ENCODE measurements at regions not wholly inside any gene's neighbourhood (a gene's known extent, or its start where the extent isn't known, plus 50 kb on each side); places are given as distances from the start of the nearest gene placed in this dataset.

DNA sequence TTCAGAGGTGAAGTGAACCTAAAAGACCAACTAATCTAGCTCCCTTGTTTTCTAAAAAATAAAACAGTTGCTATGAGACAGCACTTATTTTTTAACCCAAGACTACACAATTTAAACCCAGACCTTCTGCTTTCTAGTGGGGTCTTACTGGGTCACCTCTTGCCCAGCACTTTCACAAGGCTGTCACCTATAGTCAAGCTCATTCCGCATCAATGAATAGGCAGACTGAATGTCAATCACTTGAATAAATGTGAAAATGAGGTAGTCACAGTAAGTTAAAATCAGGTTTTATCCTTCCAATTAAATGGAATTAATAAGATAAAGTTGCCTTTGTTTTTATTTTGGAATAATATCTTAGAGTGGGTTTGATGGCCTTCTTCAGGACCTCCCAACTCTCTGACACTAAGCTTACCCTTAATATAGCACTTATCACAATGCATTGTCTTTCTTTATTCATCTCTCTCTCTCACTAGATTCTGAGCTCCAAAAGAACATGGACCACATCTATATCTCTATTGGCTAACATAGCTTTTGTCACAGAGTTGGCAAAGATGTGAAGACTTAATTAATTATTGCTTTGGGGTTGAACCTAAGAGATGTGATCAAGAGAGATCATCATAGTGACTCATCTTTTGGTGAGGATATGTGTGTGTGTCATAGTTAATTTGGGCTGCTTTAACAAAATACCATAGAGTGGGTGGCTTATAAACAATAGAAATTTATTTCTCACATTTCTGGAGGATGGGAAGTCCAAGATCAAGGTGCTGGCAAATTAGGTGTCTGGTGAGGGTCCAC lies 248.7 kb upstream of the DAB1 start:
- H3K4me1 Mint-ChIP-seq = no peaks in the 10 kb centered on the region
- no peaks in the 10 kb centered on the region for H3K36me3 Mint-ChIP-seq
- no peak for DNase-seq
- no peak overlapping the region for H3K4me3 Mint-ChIP-seq
- peaks cover 8% of the 10 kb centered on the region for H3K27me3 Mint-ChIP-seq
- H3K9me3 Mint-ChIP-seq = no peaks in the 10 kb centered on the region
- H3K27ac Mint-ChIP-seq = no peak overlapping the region

DNA sequence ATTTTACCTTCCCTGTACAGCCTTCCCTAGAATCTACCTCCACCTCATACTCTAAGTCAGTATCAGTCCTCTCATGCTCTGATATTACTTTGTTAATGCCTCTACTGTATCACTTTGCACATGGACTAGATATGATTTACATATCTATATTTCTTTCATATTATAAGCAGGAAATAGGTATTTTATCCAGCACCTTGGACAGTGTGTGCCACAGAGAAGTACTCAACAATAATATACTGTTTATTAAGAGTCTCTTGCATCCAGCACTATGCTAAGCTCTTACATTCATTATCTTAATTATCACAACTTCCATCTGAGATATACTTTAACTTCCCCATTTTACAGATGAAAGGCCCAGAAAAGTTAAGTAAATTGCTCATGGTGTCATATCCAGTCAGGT lies 247.9 kb upstream of the DAB1 start:
- Mint-ChIP-seq H3K36me3 (no peaks in the 10 kb centered on the region), H3K27me3 (peaks cover 9% of the 10 kb centered on the region), H3K27ac (no peak overlapping the region), H3K4me1 (no peaks in the 10 kb centered on the region), H3K9me3 (no peaks in the 10 kb centered on the region), H3K4me3 (no peak overlapping the region)
- no peak for DNase-seq

DNA sequence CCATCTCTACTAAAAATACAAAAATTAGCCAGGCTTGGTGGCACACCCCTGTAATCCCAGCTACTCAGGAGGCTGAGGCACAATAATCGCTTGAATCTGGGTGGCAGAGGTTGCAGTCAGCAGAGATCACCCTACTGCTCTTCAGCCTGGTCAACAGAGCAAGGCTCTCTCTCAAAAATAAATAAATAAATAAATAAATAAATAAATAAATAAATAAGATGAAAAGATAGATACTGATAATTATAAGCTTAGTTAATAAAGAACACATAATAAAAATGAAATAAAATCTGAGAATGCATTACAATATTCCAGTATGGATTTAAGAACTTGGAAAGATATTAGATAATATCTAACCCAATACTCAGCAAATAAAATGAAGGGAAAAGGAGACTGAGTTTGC lies 235.9 kb upstream of the DAB1 start:
- Mint-ChIP-seq H3K36me3 (no peaks in the 10 kb centered on the region), H3K27me3 (no peaks in the 10 kb centered on the region), H3K4me3 (no peak overlapping the region), H3K4me1 (no peaks in the 10 kb centered on the region), H3K27ac (no peak overlapping the region), H3K9me3 (no peaks in the 10 kb centered on the region)
- DNase-seq = no peak

DNA sequence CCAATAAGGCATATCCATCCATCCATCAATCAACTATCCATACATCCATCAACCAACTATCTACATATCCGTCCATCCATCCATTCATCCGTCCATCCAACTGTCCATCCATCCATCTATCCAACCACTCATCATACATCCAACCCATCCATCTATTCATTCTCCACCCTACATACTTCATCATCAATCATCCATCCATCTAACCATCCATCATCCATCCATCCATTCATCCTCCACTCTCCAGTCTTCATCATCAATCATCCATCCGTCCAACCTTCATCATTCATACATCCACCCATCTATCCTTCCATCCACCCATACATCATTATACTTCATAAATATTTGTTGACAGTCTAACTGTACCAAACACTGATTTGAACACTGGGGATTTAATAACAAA lies 231.3 kb upstream of the DAB1 start:
- no peak for DNase-seq
- H3K4me1 Mint-ChIP-seq = no peaks in the 10 kb centered on the region
- no peak overlapping the region for H3K27ac Mint-ChIP-seq
- H3K27me3 Mint-ChIP-seq = no peaks in the 10 kb centered on the region
- H3K4me3 Mint-ChIP-seq = no peak overlapping the region
- no peaks in the 10 kb centered on the region for H3K36me3 Mint-ChIP-seq
- H3K9me3 Mint-ChIP-seq = no peaks in the 10 kb centered on the region

DNA sequence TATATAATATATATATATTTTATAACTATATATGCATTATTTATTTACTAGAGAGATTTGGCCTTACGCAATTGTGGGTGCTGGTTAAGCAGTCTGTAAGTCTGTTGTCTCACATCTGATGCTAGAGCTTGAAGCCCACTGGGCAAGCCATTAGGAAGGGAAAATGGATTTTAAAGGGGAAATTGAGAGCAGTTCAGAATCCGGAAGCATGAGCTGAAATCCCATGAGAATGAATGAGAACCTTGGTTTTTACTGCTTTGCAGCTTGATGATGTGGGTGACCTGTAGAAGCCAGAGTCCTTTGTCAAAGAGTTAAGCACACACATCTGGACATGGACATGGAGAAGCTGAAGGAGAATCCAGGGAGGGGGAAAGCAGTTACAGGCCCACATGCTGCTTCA lies 220.8 kb upstream of the DAB1 start:
- H3K9me3 Mint-ChIP-seq = no peaks in the 10 kb centered on the region
- H3K27me3 Mint-ChIP-seq = peaks cover 12% of the 10 kb centered on the region
- H3K36me3 Mint-ChIP-seq = no peaks in the 10 kb centered on the region
- DNase-seq = no peak
- no peaks in the 10 kb centered on the region for H3K4me1 Mint-ChIP-seq
- no peak overlapping the region for H3K27ac Mint-ChIP-seq
- H3K4me3 Mint-ChIP-seq = no peak overlapping the region

DNA sequence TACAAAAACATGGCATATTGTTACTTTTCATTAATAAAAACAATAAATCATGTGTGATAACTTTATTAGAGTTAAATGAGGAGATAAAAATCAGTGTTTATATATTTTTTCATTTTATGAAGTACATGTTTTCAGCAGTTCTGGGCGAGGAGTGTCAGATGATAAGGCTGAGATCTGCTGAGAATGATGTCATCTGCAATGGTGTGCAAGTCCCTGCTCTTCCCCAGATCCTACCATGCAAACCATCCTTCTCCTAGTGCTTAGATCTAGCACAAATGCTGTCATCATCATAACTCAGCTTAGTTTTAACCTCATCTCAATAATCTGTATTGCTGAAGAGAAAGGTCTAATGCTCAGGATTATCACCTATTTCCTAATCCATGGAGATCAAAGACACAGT lies 214.4 kb upstream of the DAB1 start:
- H3K27ac Mint-ChIP-seq = no peak overlapping the region
- no peak overlapping the region for H3K4me3 Mint-ChIP-seq
- no peak for DNase-seq
- no peaks in the 10 kb centered on the region for H3K9me3 Mint-ChIP-seq
- no peaks in the 10 kb centered on the region for H3K4me1 Mint-ChIP-seq
- H3K27me3 Mint-ChIP-seq = peaks cover 17% of the 10 kb centered on the region
- no peaks in the 10 kb centered on the region for H3K36me3 Mint-ChIP-seq

DNA sequence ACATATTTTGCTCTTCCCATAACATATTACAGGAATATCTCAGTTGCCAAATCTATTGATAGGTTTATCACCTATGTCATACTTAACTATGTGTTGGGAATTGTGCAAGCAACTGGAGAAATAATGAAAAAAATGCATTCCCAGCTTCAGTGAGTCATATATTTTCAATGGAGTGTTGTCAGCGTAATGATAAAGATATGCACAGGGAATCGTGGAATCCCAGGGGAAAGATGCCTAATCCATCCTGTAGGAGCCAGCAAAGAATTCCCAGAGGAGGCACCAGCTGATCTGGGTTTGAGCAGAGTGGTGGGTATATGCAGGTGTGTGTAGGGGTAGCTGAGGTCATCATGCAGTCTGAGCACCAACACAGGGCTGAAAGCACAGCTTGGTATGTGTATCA lies 213.3 kb upstream of the DAB1 start:
- DNase-seq = no peak
- H3K4me1 Mint-ChIP-seq = no peaks in the 10 kb centered on the region
- H3K9me3 Mint-ChIP-seq = no peaks in the 10 kb centered on the region
- no peaks in the 10 kb centered on the region for H3K36me3 Mint-ChIP-seq
- H3K27me3 Mint-ChIP-seq = peaks cover 24% of the 10 kb centered on the region
- no peak overlapping the region for H3K4me3 Mint-ChIP-seq
- H3K27ac Mint-ChIP-seq = no peak overlapping the region

DNA sequence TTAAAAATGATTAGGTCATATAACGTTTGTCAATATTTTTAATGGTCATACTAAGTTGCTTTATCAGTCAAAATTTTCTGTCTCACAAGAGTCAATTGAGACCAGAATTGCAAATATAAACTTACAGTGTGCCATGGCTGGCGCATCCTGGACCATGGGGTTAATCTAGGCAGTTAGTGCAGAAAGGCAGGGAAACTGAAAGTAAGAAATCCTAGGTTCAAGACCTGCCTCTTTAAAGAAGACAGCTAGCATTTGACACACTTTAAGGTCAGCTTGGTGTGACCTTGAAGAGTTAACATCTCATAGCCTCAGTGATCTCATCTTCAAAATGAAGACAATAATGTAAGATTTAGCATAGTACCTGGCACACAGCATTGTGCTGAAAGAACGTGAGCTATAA lies 210.0 kb upstream of the DAB1 start:
- Mint-ChIP-seq H3K4me1 (no peaks in the 10 kb centered on the region), H3K27ac (no peak overlapping the region), H3K36me3 (no peaks in the 10 kb centered on the region), H3K27me3 (peaks cover 15% of the 10 kb centered on the region), H3K4me3 (no peak overlapping the region), H3K9me3 (no peaks in the 10 kb centered on the region)
- DNase-seq = no peak

DNA sequence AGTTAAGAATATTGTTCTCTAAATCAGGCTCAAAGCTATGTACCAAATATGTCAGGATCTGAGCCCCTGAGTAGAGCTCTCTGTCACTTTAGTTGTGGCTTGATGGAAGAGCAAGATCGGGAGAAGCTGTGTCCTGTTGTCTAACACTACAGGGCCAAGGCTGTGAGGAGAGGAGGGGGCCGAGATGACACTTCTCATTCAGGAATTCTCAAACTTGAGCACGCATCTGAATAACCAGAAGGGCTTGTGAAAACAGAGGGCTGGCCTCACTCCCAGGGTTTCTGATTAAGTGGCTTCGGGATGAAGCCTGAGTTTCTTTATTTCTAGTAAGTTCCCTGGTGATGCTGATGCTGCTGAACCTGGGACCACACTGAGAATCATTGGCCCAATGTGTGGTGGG lies 209.2 kb upstream of the DAB1 start:
- Mint-ChIP-seq H3K27me3 (peaks cover 10% of the 10 kb centered on the region), H3K27ac (no peak overlapping the region), H3K36me3 (no peaks in the 10 kb centered on the region), H3K4me3 (no peak overlapping the region), H3K9me3 (no peaks in the 10 kb centered on the region), H3K4me1 (no peaks in the 10 kb centered on the region)
- DNase-seq = no peak

DNA sequence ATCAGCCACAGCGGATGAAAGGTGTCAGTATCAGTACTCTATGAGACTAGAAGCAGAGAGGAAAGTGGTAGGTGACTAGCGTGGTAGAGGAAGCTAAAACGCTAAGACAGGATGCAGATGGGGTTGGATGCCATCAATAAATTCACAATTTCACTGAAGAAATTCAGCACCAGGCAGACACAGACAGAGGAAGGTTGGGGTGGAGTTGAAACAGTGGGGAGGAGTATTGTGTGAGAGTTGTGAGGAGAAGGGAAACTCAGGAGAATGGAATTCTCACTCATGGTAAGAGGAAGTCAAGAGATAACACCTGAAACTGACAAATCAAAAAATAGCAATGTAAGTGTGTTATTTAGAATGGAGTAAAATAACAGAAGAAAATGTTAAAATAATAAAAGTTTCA lies 208.5 kb upstream of the DAB1 start:
- no peak for DNase-seq
- Mint-ChIP-seq H3K27me3 (peaks cover 8% of the 10 kb centered on the region), H3K4me3 (no peak overlapping the region), H3K36me3 (no peaks in the 10 kb centered on the region), H3K4me1 (no peaks in the 10 kb centered on the region), H3K9me3 (no peaks in the 10 kb centered on the region), H3K27ac (no peak overlapping the region)

DNA sequence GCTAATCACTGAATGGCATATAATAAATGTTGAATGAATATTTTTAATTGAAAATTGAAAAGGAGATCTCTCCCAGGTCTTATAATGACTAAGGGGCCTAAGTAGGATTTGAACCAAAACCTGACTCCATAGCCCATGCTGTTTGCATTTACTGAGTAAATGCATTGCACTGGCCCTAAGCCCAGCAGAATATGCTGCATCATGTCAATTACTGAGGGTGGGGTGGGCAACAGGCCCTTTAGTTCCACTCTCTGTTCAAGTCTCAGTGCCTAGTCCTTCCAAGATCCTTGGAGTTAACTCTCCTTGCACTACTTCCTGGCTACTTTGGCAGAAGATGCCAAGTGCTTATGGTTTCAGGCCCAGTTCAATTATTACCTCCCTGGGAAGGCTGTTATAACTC lies 203.8 kb upstream of the DAB1 start:
- no peak overlapping the region for H3K4me3 Mint-ChIP-seq
- peaks cover 3% of the 10 kb centered on the region for H3K27me3 Mint-ChIP-seq
- no peaks in the 10 kb centered on the region for H3K9me3 Mint-ChIP-seq
- H3K27ac Mint-ChIP-seq = no peak overlapping the region
- H3K36me3 Mint-ChIP-seq = no peaks in the 10 kb centered on the region
- no peaks in the 10 kb centered on the region for H3K4me1 Mint-ChIP-seq
- no peak for DNase-seq

DNA sequence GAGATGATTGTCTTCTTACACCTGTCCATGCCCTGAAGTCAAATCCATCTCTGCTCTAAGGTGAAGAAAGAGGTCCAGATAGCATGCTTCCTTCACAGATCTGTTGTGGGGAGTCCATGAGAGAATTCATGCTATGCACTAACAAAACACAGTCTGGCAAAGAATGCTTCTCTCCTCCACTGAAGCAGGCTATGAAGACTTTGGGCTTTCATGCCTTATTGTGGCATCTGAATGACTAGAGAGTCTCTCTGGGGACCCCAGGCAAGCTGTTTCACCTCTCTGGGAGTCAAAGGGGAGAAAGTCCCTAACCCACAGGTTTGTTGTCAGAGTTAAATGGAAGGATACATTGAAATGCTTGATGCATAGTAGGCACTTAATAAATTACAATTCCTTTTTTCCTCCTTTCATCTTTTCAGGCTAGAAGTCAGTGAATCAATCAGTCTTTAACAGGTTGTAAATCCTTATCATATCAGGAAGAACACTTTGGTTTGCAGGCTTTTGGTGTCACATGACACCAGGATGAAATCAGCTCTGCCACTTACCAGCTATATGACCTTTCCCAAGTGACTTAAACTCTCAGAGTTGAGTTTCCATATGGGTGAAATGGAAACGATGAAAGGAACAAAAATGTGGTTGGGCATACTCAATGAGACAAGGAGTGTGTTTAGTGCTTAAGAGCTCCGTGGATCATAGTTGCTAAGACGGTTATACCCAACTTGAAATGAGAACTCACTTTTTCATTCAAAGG lies 200.1 kb upstream of the DAB1 start:
- Mint-ChIP-seq H3K9me3 (no peaks in the 10 kb centered on the region), H3K4me3 (no peak overlapping the region), H3K4me1 (no peaks in the 10 kb centered on the region), H3K27ac (no peak overlapping the region), H3K36me3 (no peaks in the 10 kb centered on the region), H3K27me3 (no peaks in the 10 kb centered on the region)
- no peak for DNase-seq

DNA sequence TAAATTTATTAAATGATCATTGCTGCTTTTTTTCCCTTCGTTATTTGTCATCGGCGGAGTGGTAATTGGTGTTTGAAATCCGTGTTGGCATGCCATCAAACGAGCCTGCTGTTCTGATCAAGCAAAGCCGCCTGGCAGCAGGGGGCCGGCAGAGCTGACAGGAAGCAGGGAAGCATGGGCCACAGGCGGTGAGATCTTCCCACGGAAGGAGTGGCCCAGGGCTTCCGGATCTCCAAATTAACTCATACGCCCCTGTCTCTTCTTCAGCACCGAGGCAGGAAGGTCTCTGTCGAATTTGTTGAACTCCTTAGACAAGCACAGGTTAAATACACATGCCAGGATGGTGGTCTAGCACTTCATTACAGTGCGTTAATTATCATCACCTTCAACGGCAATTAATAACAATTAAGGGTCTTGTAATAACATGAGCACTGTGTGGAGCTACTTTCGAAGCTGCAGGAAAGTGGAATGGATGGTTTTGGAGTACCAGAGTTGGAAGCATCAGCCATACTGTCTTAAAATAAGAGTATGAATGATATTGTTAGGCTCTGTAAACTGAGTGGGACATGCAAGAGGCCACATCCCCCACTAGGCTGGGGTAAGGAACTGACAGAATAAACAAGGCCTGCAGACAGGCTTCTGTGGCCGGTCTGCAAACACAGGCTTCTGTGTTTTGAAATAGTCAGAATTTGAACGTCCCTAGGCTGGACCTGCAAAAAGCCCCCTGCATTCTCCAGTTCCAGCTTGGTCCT lies 199.4 kb upstream of the DAB1 start:
- no peak for DNase-seq
- Mint-ChIP-seq H3K4me3 (no peak overlapping the region), H3K36me3 (no peaks in the 10 kb centered on the region), H3K9me3 (no peaks in the 10 kb centered on the region), H3K27ac (no peak overlapping the region), H3K27me3 (no peaks in the 10 kb centered on the region), H3K4me1 (no peaks in the 10 kb centered on the region)

DNA sequence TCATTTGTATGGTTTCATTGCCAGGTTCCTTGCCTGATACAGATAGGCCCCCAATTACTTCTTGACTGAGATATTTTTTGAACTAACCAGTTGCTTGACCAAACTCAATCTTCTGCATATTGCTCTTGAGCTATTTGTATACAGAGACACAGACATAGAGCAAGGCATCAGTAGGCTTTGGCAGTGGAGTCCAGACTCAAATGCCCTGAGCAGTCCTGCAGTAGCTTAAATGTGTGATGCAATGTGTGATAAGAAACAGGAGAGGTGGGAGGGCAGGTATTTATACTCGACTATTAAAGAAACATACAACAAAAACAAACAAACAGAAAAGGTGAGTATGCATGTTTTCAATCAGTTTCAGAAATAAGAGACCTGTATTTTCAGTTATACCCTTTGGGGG lies 197.9 kb upstream of the DAB1 start:
- Mint-ChIP-seq H3K36me3 (no peaks in the 10 kb centered on the region), H3K4me1 (no peaks in the 10 kb centered on the region)

DNA sequence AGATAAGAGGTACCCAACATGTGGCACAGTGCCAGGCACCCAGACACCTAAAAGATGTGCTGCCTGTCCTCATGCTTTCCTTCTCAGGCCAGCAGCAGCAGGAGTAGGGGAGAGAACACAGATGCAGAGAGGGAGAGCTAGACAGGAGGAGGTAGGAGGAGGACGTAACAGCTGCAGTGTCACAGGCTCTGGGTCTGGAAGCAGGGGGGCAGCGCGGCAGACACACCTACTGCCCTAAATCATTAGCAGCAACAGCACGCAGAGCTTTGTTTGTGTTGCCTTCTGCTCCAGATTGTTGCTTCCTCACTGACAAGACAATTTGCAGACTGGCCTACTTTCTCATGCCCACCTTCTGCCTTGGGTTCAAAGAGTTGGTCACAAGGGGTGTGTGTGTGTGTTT lies 196.7 kb upstream of the DAB1 start:
- Mint-ChIP-seq H3K9me3 (no peaks in the 10 kb centered on the region), H3K27me3 (peaks cover 9% of the 10 kb centered on the region), H3K36me3 (no peaks in the 10 kb centered on the region), H3K27ac (no peak overlapping the region), H3K4me3 (no peak overlapping the region), H3K4me1 (peaks cover 5% of the 10 kb centered on the region)
- DNase-seq = no peak

More for the DNA sequence above, 197.9 kb upstream of the DAB1 start:
- H3K9me3 Mint-ChIP-seq = no peaks in the 10 kb centered on the region
- H3K27me3 Mint-ChIP-seq = peaks cover 9% of the 10 kb centered on the region
- DNase-seq = no peak
- no peak overlapping the region for H3K27ac Mint-ChIP-seq
- no peak overlapping the region for H3K4me3 Mint-ChIP-seq

All from activated naive CD8-positive, alpha-beta T cell treated with anti-CD3 and anti-CD28 coated beads for 36 hours (primary cell).